Neural progenitor cell (in vitro differentiated cells): ENCODE measurements at regions not wholly inside any gene's neighbourhood (a gene's known extent, or its start where the extent isn't known, plus 50 kb on each side); places are given as distances from the start of the nearest gene placed in this dataset.
A peak's percentile ranks its signal among the peaks of the same experiment; 100 is the strongest.

Experiments used
- DNase-seq: peaks from one replicate; pipeline ENCODE4 v3.0.0-alpha.2; 2016; ENCODE audit warnings: low spot score
- H2AFZ ChIP-seq: fragments of 200-600 bp; sonication (generic); replicated peaks from 2 replicates; pipeline ENCODE4 v1.6.1; 2016; ENCODE audit warnings: antibody characterized with exemption
- H3F3A ChIP-seq: fragments of 200-600 bp; sonication (generic); 2 replicates; pipeline ENCODE4 v1.6.1; 2016; ENCODE audit warnings: antibody characterized with exemption, low read depth
- H3K27ac ChIP-seq: fragments of 200-600 bp; sonication (generic); 2 replicates; pipeline ENCODE4 v1.5.1; 2016; ENCODE audit warnings: mild to moderate bottlenecking
- H3K27me3 ChIP-seq: fragments of 200-600 bp; sonication (generic); 2 replicates; pipeline ENCODE4 v1.6.1; 2016; ENCODE audit warnings: mild to moderate bottlenecking, moderate library complexity
- H3K36me3 ChIP-seq: fragments of 200-600 bp; sonication (generic); 2 replicates; pipeline ENCODE4 v1.5.1; 2016
- H3K4me1 ChIP-seq: fragments of 200-600 bp; sonication (generic); 2 replicates; pipeline ENCODE4 v1.6.1; 2016; ENCODE audit warnings: mixed run types
- H3K4me2 ChIP-seq: fragments of 200-600 bp; sonication (generic); 2 replicates; pipeline ENCODE4 v1.6.1; 2016
- H3K4me3 ChIP-seq: fragments of 200-600 bp; sonication (generic); 2 replicates; pipeline ENCODE4 v1.5.1; 2016
- H3K79me2 ChIP-seq: fragments of 200-600 bp; sonication (generic); 2 replicates; pipeline ENCODE4 v1.6.1; 2016; ENCODE audit warnings: low read depth
- H3K9ac ChIP-seq: fragments of 200-600 bp; sonication (generic); 2 replicates; pipeline ENCODE4 v1.6.1; 2016
- H3K9me3 ChIP-seq: fragments of 200-600 bp; sonication (generic); 2 replicates; pipeline ENCODE4 v1.5.1; 2016; ENCODE audit warnings: low read depth
- H4K20me1 ChIP-seq: fragments of 200-600 bp; sonication (generic); 2 replicates; pipeline ENCODE4 v1.6.1; 2016; ENCODE audit warnings: low read depth
- H3K27ac Mint-ChIP-seq: 3 replicates; pipeline ENCODE4 v1.8.0; 2021; ENCODE audit warnings: mixed read lengths
- H3K27me3 Mint-ChIP-seq: 2 replicates; pipeline ENCODE4 v1.8.0; 2022; ENCODE audit warnings: low read depth, mild to moderate bottlenecking, inconsistent platforms, moderate library complexity, mixed read lengths; ENCODE audit not compliant: insufficient read depth
- H3K36me3 Mint-ChIP-seq: 3 replicates; pipeline ENCODE4 v1.8.0; 2021; ENCODE audit warnings: mixed read lengths
- H3K4me1 Mint-ChIP-seq: 3 replicates; pipeline ENCODE4 v1.8.0; 2021; ENCODE audit warnings: mixed read lengths
- H3K4me3 Mint-ChIP-seq: 3 replicates; pipeline ENCODE4 v1.8.0; 2021; ENCODE audit warnings: mild to moderate bottlenecking, moderate library complexity, mixed read lengths
- H3K9me3 Mint-ChIP-seq: 3 replicates; pipeline ENCODE4 v1.8.0; 2020; ENCODE audit warnings: mixed read lengths
- CTCF ChIP-seq: fragments of 200-600 bp; sonication (generic); IDR thresholded peaks from 2 replicates; pipeline ENCODE4 v1.5.1; 2017; ENCODE audit warnings: antibody characterized with exemption, mild to moderate bottlenecking
- EZH2 ChIP-seq: fragments of 200-600 bp; sonication (generic); IDR thresholded peaks from 2 replicates; pipeline ENCODE4 v1.6.1; 2017; ENCODE audit warnings: antibody characterized with exemption, mild to moderate bottlenecking, moderate library complexity
- EZH2phosphoT487 ChIP-seq: fragments of 200-600 bp; sonication (generic); IDR thresholded peaks from 2 replicates; pipeline ENCODE4 v1.6.1; 2017; ENCODE audit warnings: antibody characterized with exemption

GRCh38 chr6:164990901-164991300 is 318.5 kb downstream of the C6orf118 start:
- no peaks in the 10 kb centered on the region for H3K4me1 ChIP-seq
- TF ChIP-seq EZH2 (no peak), EZH2phosphoT487 (no peak), CTCF (no peak)
- H3K27ac ChIP-seq, result no peak overlapping the region
- H2AFZ ChIP-seq, result peak overlapping the region; percentile 39
- Mint-ChIP-seq H3K27ac (no peak overlapping the region), H3K27me3 (peaks cover 5% of the 10 kb centered on the region), H3K4me3 (no peak overlapping the region), H3K36me3 (no peaks in the 10 kb centered on the region), H3K4me1 (no peaks in the 10 kb centered on the region), H3K9me3 (peaks cover 4% of the 10 kb centered on the region)
- no peaks in the 10 kb centered on the region for H3K79me2 ChIP-seq
- no peak for DNase-seq
- H3K4me2 ChIP-seq, result no peak overlapping the region
- no peaks in the 10 kb centered on the region for H3K27me3 ChIP-seq
- H3F3A ChIP-seq, result no peaks in the 10 kb centered on the region
- no peaks in the 10 kb centered on the region for H3K9me3 ChIP-seq
- H3K9ac ChIP-seq, result no peak overlapping the region
- H3K36me3 ChIP-seq, result no peaks in the 10 kb centered on the region
- H3K4me3 ChIP-seq, result no peak overlapping the region
- no peaks in the 10 kb centered on the region for H4K20me1 ChIP-seq

GRCh38 chr6:164982389-164982788 is 327.0 kb downstream of the C6orf118 start:
- Histone ChIP-seq H3F3A (no peaks in the 10 kb centered on the region), H3K79me2 (no peaks in the 10 kb centered on the region), H3K4me3 (no peak overlapping the region), H3K9ac (no peak overlapping the region), H3K4me1 (no peaks in the 10 kb centered on the region), H3K27me3 (no peaks in the 10 kb centered on the region), H3K36me3 (no peaks in the 10 kb centered on the region), H4K20me1 (no peaks in the 10 kb centered on the region), H3K27ac (no peak overlapping the region), H3K4me2 (no peak overlapping the region), H3K9me3 (no peaks in the 10 kb centered on the region), H2AFZ (no peak overlapping the region)
- H3K9me3 Mint-ChIP-seq, result peaks cover 3% of the 10 kb centered on the region
- H3K4me1 Mint-ChIP-seq, result no peaks in the 10 kb centered on the region
- H3K4me3 Mint-ChIP-seq, result no peak overlapping the region
- H3K27ac Mint-ChIP-seq, result no peak overlapping the region
- H3K36me3 Mint-ChIP-seq, result no peaks in the 10 kb centered on the region
- no peak for DNase-seq
- H3K27me3 Mint-ChIP-seq, result no peaks in the 10 kb centered on the region
- TF ChIP-seq EZH2phosphoT487, result no peak
- TF ChIP-seq CTCF, result no peak
- no peak for TF ChIP-seq EZH2

- H3K27me3 Mint-ChIP-seq, result no peaks in the 10 kb centered on the region
- Histone ChIP-seq H3F3A (no peaks in the 10 kb centered on the region), H3K4me2 (no peak overlapping the region), H2AFZ (peak overlapping the region; percentile 97), H3K4me3 (no peak overlapping the region), H3K27ac (no peak overlapping the region), H3K4me1 (no peaks in the 10 kb centered on the region), H3K9ac (no peak overlapping the region), H3K36me3 (no peaks in the 10 kb centered on the region), H3K9me3 (no peaks in the 10 kb centered on the region), H3K79me2 (no peaks in the 10 kb centered on the region), H3K27me3 (no peaks in the 10 kb centered on the region), H4K20me1 (no peaks in the 10 kb centered on the region)
- peak; percentile 7 for DNase-seq
- no peaks in the 10 kb centered on the region for H3K36me3 Mint-ChIP-seq
- H3K4me3 Mint-ChIP-seq, result no peak overlapping the region
- H3K9me3 Mint-ChIP-seq, result no peaks in the 10 kb centered on the region
- no peak for TF ChIP-seq EZH2
- TF ChIP-seq CTCF, result no peak
- no peak for TF ChIP-seq EZH2phosphoT487
- no peaks in the 10 kb centered on the region for H3K4me1 Mint-ChIP-seq
- no peak overlapping the region for H3K27ac Mint-ChIP-seq
These were observed 342.3 kb downstream of the C6orf118 start for GRCh38 chr6:164967102-164967501.
